CD14-positive monocyte (primary cell): ENCODE measurements at regions not wholly inside any gene's neighbourhood (a gene's known extent, or its start where the extent isn't known, plus 50 kb on each side); places are given as distances from the start of the nearest gene placed in this dataset.

Experiments used
- DNase-seq, 3 donors: peaks; one replicate each; pipeline ENCODE4 v3.0.0-alpha.2; 2011 to 2022
- H2AFZ ChIP-seq: 2 replicates; pipeline ENCODE4 v1.6.0; 2012; ENCODE audit warnings: mild to moderate bottlenecking, low read depth, low read length, inconsistent platforms; ENCODE audit not compliant: insufficient read depth, poor library complexity, severe bottlenecking
- H3K27ac ChIP-seq, 2 donors: 1 replicate in 1 of 2; 2 replicates in 1 of 2; pipeline ENCODE4 v1.5.1; 2012 to 2013; ENCODE audit warnings: low read length in 2 of 2, control low read depth in 1 of 2, inconsistent platforms in 1 of 2, low read depth in 1 of 2, mild to moderate bottlenecking in 1 of 2
- H3K27me3 ChIP-seq, 2 donors: one replicate each; pipeline versions ENCODE4 v1.6.0 to v1.6.1; 2011 to 2013; ENCODE audit warnings: low read length in 2 of 2; ENCODE audit not compliant: control insufficient read depth in 2 of 2, insufficient read depth in 2 of 2
- H3K36me3 ChIP-seq, 2 donors: replicated peaks in 1 of 2; 1 replicate in 1 of 2; 2 replicates in 1 of 2; pipeline versions ENCODE4 v1.5.1 to v1.6.1; 2012 to 2013; ENCODE audit warnings: low read length in 2 of 2, control low read depth in 1 of 2, inconsistent platforms in 1 of 2, mild to moderate bottlenecking in 1 of 2; ENCODE audit not compliant: insufficient read depth in 2 of 2, control insufficient read depth in 1 of 2
- H3K4me1 ChIP-seq, 2 donors: 1 replicate in 1 of 2; 2 replicates in 1 of 2; pipeline versions ENCODE4 v1.5.1 to v1.6.1; 2012 to 2013; ENCODE audit warnings: low read length in 2 of 2, control low read depth in 1 of 2, inconsistent platforms in 1 of 2, mild to moderate bottlenecking in 1 of 2, moderate library complexity in 1 of 2; ENCODE audit not compliant: insufficient read depth in 2 of 2, control insufficient read depth in 1 of 2
- H3K4me2 ChIP-seq: replicated peaks from 2 replicates; pipeline ENCODE3; 2012; ENCODE audit warnings: low read length, moderate library complexity, mild to moderate bottlenecking; ENCODE audit not compliant: poor library complexity, severe bottlenecking; ENCODE audit errors: extremely low read depth
- H3K4me3 ChIP-seq, 3 experiments: fragments of 200-600 bp in 1 of 3; sonication (generic) in 1 of 3; replicated peaks in 1 of 3; 1 replicate in 2 of 3; 2 replicates in 1 of 3; pipeline ENCODE4 v1.5.1; 2011 to 2013; ENCODE audit warnings: low read length in 3 of 3, mild to moderate bottlenecking in 3 of 3, control low read depth in 2 of 3, low read depth in 2 of 3, inconsistent platforms in 1 of 3, moderate library complexity in 1 of 3
- H3K79me2 ChIP-seq: 2 replicates; pipeline ENCODE4 v1.6.0; 2012; ENCODE audit warnings: mild to moderate bottlenecking, control low read depth, inconsistent platforms, low read length, moderate library complexity; ENCODE audit not compliant: insufficient read depth
- H3K9ac ChIP-seq: 2 replicates; pipeline ENCODE4 v1.6.0; 2017; ENCODE audit warnings: low read length, mild to moderate bottlenecking; ENCODE audit not compliant: insufficient read depth, poor library complexity, severe bottlenecking
- H3K9me3 ChIP-seq, 2 donors: replicated peaks in 1 of 2; 1 replicate in 1 of 2; 2 replicates in 1 of 2; pipeline versions ENCODE4 v1.5.1 to v1.6.1; 2012 to 2013; ENCODE audit warnings: low read length in 2 of 2, control low read depth in 1 of 2; ENCODE audit not compliant: control insufficient read depth in 1 of 2, insufficient read depth in 1 of 2
- H4K20me1 ChIP-seq: 2 replicates; pipeline ENCODE4 v1.6.0; 2012; ENCODE audit warnings: mild to moderate bottlenecking, low read length, control low read depth, moderate library complexity; ENCODE audit not compliant: insufficient read depth
- H3K27ac Mint-ChIP-seq, 7 donors: one replicate each; pipeline ENCODE4 v1.8.0; 2020; ENCODE audit warnings: mild to moderate bottlenecking in 7 of 7, mixed read lengths in 7 of 7, moderate library complexity in 6 of 7, inconsistent platforms in 2 of 7
- H3K27me3 Mint-ChIP-seq, 3 donors: one replicate each; pipeline ENCODE4 v1.8.0; 2021 to 2022; ENCODE audit warnings: low read depth in 3 of 3, mild to moderate bottlenecking in 3 of 3, mixed read lengths in 3 of 3, moderate library complexity in 3 of 3, inconsistent platforms in 1 of 3
- H3K36me3 Mint-ChIP-seq, 2 donors: one replicate each; pipeline ENCODE4 v1.8.0; 2020; ENCODE audit warnings: mixed read lengths in 2 of 2, inconsistent platforms in 1 of 2, mild to moderate bottlenecking in 1 of 2
- H3K4me1 Mint-ChIP-seq: one replicate; pipeline ENCODE4 v1.8.0; 2020; ENCODE audit warnings: mild to moderate bottlenecking, mixed read lengths
- H3K4me3 Mint-ChIP-seq, 2 donors: one replicate each; pipeline ENCODE4 v1.8.0; 2020; ENCODE audit warnings: mild to moderate bottlenecking in 2 of 2, mixed read lengths in 2 of 2, moderate library complexity in 1 of 2
- H3K9me3 Mint-ChIP-seq, 7 donors: one replicate each; pipeline ENCODE4 v1.8.0; 2020 to 2022; ENCODE audit warnings: mixed read lengths in 7 of 7, mild to moderate bottlenecking in 6 of 7, moderate library complexity in 6 of 7, inconsistent platforms in 2 of 7
- CTCF ChIP-seq: fragments of 200-600 bp; IDR thresholded peaks from one replicate; pipeline ENCODE4 v1.8.0; 2022; ENCODE audit warnings: antibody characterized with exemption, mild to moderate bottlenecking
- WGBS: methylation state at CpG from one replicate; pipeline ENCODE4 v1.1.5; 2013; ENCODE audit warnings: missing lambda C conversion rate; ENCODE audit not compliant: insufficient coverage; 5-methylcytosine and 5-hydroxymethylcytosine counted together
- intact Hi-C, 2 donors: fragments of 100-400 bp; cut with micrococcal nuclease; formaldehyde crosslinking; loops; one replicate each; pipeline versions ENCODE4 v1.15.0 to v1.15.1; 2023

DNA sequence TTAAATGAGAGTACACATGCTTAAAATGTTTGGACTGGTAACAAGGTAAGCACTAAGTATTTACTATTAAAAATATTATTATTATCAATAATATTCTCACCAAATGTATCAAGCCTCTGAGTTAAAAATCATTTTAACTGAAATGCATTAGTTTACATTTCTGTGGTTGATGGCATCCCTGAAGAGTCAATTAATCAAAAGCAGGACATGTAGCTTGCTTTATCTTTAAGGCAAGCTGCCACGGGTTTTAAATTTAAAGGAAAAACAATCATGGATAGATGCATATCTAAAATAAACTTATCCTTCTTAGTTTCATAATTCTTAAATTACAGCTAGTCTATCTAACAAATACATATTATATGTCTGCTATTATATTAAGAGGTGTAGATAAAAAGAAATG lies 584.8 kb upstream of the INTU start:
- Histone ChIP-seq H3K27me3 (no peaks in the 10 kb centered on the region), H3K4me1 (no peaks in the 10 kb centered on the region), H3K79me2 (no peaks in the 10 kb centered on the region), H3K4me2 (no peak overlapping the region), H3K36me3 (no peaks in the 10 kb centered on the region), H3K9ac (no peak overlapping the region), H3K9me3 (peaks cover 0 to 7% of the 10 kb centered on the region in 2 donors), H4K20me1 (no peaks in the 10 kb centered on the region), H3K27ac (no peak overlapping the region), H3K4me3 (no peak overlapping the region), H2AFZ (no peak overlapping the region)
- H3K9me3 Mint-ChIP-seq: peaks cover 0 to 7% (median 2%) of the 10 kb centered on the region in 7 donors
- H3K27me3 Mint-ChIP-seq: peaks cover 0 to 2% (median 0%) of the 10 kb centered on the region in 3 donors
- no peak overlapping the region for H3K27ac Mint-ChIP-seq
- H3K36me3 Mint-ChIP-seq: no peaks in the 10 kb centered on the region
- H3K4me1 Mint-ChIP-seq: no peaks in the 10 kb centered on the region
- H3K4me3 Mint-ChIP-seq: no peak overlapping the region
- no peak for TF ChIP-seq CTCF
- no CpG with 5 or more reads among the region's 1 CpG for WGBS
- no peak for DNase-seq
- intact Hi-C loops: no loop called here

DNA sequence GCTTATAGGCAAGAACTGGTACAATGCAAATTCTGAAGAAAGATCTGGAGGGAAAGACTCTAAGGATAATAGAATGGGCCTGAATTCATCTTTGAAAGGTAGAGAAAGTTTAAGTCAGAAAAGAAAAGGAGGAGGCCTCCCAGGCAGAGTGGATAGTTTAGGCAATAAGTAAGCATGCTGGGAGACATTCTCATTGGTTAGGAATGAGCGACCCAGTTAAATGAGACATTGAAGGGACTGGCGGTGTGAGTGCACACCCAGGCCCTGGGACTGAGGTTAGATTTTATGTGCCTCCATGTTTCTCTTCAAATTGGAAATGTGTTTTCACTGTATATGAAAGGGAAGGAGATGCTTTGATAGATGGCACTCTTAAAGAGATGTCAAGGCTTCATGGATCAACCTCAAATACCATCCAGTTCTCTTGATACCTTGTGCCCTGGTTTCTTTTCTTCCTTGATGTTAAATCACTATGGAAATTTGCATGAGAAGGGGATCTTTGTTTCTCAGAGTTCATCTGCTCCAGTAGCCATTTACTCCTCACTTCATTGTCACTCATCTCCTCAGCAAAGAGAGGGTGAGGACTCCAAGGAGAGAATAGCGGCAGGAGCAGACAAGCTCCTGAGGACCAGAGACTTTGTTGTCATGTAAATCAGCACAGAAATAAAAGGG lies 584.2 kb upstream of the INTU start:
- no peaks in the 10 kb centered on the region for H3K4me1 Mint-ChIP-seq
- Histone ChIP-seq H3K4me1 (no peaks in the 10 kb centered on the region), H3K9me3 (peaks cover 0 to 7% of the 10 kb centered on the region in 2 donors), H3K4me3 (no peak overlapping the region), H3K27me3 (no peaks in the 10 kb centered on the region), H3K27ac (no peak overlapping the region), H4K20me1 (no peaks in the 10 kb centered on the region), H3K9ac (no peak overlapping the region), H2AFZ (no peak overlapping the region), H3K36me3 (no peaks in the 10 kb centered on the region), H3K4me2 (no peak overlapping the region), H3K79me2 (no peaks in the 10 kb centered on the region)
- no peaks in the 10 kb centered on the region for H3K36me3 Mint-ChIP-seq
- DNase-seq: no peak
- H3K27ac Mint-ChIP-seq: no peak overlapping the region
- 94% methylated on average over 2 of the region's 3 CpGs for WGBS
- H3K9me3 Mint-ChIP-seq: peaks cover 0 to 7% (median 2%) of the 10 kb centered on the region in 7 donors
- intact Hi-C loops: no loop called here
- TF ChIP-seq CTCF: no peak
- no peak overlapping the region for H3K4me3 Mint-ChIP-seq
- peaks cover 0 to 2% (median 0%) of the 10 kb centered on the region in 3 donors for H3K27me3 Mint-ChIP-seq
